NB4 (cell line): ENCODE measurements at regions not wholly inside any gene's neighbourhood (a gene's known extent, or its start where the extent isn't known, plus 50 kb on each side); places are given as distances from the start of the nearest gene placed in this dataset.

Experiments used
- DNase-seq: peaks from one replicate; pipeline ENCODE4 v3.0.0; 2010; ENCODE audit warnings: low read depth
- H3K4me3 ChIP-seq: one replicate; pipeline ENCODE4 v1.5.1; 2011; ENCODE audit warnings: mild to moderate bottlenecking, low read depth, low read length, moderate library complexity
- MYC ChIP-seq: IDR thresholded peaks from 2 replicates; pipeline ENCODE4 v1.6.1; 2011; ENCODE audit warnings: low read depth, low read length
- POLR2A ChIP-seq: IDR thresholded peaks from 2 replicates; pipeline ENCODE4 v1.6.1; 2011; ENCODE audit warnings: mild to moderate bottlenecking; ENCODE audit not compliant: insufficient read length; ENCODE audit errors: extremely low read depth
- TF ChIP-seq, protein P1 (sequence below): IDR thresholded peaks from one replicate; pipeline ENCODE4 v1.5.1; 2012; ENCODE audit warnings: low read depth, low read length
- TF ChIP-seq, protein P2 (sequence below): IDR thresholded peaks from 2 replicates; pipeline ENCODE4 v1.6.1; 2011; ENCODE audit warnings: low read depth, low read length

GRCh38 chr14:95440951-95441350 lies 75.5 kb downstream of the SYNE3 start:
- DNase-seq = no peak
- no peak overlapping the region for H3K4me3 ChIP-seq
- TF ChIP-seq MYC (no peak), POLR2A (no peak)
- TF ChIP-seq, protein P1, sequence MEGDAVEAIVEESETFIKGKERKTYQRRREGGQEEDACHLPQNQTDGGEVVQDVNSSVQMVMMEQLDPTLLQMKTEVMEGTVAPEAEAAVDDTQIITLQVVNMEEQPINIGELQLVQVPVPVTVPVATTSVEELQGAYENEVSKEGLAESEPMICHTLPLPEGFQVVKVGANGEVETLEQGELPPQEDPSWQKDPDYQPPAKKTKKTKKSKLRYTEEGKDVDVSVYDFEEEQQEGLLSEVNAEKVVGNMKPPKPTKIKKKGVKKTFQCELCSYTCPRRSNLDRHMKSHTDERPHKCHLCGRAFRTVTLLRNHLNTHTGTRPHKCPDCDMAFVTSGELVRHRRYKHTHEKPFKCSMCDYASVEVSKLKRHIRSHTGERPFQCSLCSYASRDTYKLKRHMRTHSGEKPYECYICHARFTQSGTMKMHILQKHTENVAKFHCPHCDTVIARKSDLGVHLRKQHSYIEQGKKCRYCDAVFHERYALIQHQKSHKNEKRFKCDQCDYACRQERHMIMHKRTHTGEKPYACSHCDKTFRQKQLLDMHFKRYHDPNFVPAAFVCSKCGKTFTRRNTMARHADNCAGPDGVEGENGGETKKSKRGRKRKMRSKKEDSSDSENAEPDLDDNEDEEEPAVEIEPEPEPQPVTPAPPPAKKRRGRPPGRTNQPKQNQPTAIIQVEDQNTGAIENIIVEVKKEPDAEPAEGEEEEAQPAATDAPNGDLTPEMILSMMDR = no peak
- TF ChIP-seq, protein P2, sequence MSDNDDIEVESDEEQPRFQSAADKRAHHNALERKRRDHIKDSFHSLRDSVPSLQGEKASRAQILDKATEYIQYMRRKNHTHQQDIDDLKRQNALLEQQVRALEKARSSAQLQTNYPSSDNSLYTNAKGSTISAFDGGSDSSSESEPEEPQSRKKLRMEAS = no peak

GRCh38 chr14:95440496-95440895 lies 76.0 kb downstream of the SYNE3 start:
- TF ChIP-seq, protein P1 = no peak
- TF ChIP-seq POLR2A = no peak
- TF ChIP-seq, protein P2 = no peak
- TF ChIP-seq MYC = no peak
- no peak for DNase-seq
- H3K4me3 ChIP-seq = no peak overlapping the region

- no peak for DNase-seq
- H3K4me3 ChIP-seq = no peak overlapping the region
- no peak for TF ChIP-seq POLR2A
- TF ChIP-seq, protein P1 = no peak
- TF ChIP-seq, protein P2 = no peak
- no peak for TF ChIP-seq MYC
Measured at GRCh38 chr14:95439881-95440280, 76.6 kb downstream of the SYNE3 start.

- no peak overlapping the region for H3K4me3 ChIP-seq
- DNase-seq = no peak
- TF ChIP-seq, protein P1 = no peak
- no peak for TF ChIP-seq MYC
- TF ChIP-seq POLR2A = no peak
- TF ChIP-seq, protein P2 = no peak
Measured at GRCh38 chr14:95437715-95438114, 78.7 kb downstream of the SYNE3 start.

DNA sequence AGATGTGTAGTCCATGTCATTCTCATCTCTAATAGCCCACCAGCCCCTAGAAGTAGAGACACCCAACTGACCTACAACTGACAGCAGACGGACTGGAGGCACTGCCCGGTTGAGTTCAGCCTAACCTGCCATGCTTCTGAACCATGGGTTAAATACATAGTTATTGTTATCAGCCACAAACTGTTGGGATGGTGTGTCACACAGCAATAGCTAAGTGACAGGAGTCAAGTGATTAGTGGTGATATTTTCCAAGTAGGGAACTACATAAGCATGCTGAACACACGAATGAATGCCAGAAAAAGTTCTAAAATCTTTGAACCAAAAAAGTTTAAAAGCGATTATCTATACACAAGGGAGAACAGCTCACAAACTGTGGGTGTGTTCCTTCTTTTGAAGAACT lies 80.1 kb downstream of the SYNE3 start:
- TF ChIP-seq MYC (no peak), POLR2A (no peak)
- TF ChIP-seq, protein P1 = no peak
- TF ChIP-seq, protein P2 = no peak
- DNase-seq = no peak
- H3K4me3 ChIP-seq = no peak overlapping the region

DNA sequence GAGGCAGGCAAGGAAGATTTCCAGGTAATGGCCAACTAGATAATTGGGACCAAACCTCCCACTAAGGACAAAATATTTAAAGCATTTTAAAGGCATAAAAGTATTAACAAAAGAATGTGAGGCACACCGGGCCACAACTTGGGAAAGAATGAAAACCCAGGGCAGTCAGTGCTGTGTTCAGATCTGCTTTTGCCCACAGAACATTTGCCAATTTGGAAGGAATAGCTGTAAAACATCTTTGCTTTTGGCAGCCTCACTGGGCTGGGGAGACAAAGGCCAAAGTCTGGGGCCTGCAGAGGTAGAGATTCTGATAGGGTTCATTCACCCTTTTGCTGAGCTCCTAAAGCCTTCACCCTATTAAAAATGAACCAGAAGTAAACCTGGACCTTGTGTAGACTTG lies 82.3 kb downstream of the SYNE3 start:
- no peak overlapping the region for H3K4me3 ChIP-seq
- no peak for DNase-seq
- no peak for TF ChIP-seq POLR2A
- TF ChIP-seq, protein P1 = no peak
- no peak for TF ChIP-seq MYC
- TF ChIP-seq, protein P2 = no peak
